Spinal cord (tissue), 9 donors: ENCODE measurements at regions not wholly inside any gene's neighbourhood (a gene's known extent, or its start where the extent isn't known, plus 50 kb on each side); places are given as distances from the start of the nearest gene placed in this dataset.

Experiments
- DNase-seq, 6 donors: peaks; one replicate each; pipeline versions ENCODE4 v3.0.0 to v3.0.0-alpha.2; 2013 to 2015; ENCODE audit warnings: low spot score in 6 of 6, low read depth in 4 of 6
- H3K27ac ChIP-seq: one replicate; pipeline ENCODE4 v1.5.1; 2013; ENCODE audit warnings: low read depth, low read length, control low read depth
- H3K27me3 ChIP-seq: one replicate; pipeline ENCODE4 v1.6.1; 2013; ENCODE audit warnings: low read length; ENCODE audit not compliant: control insufficient read depth, insufficient read depth
- H3K36me3 ChIP-seq: one replicate; pipeline ENCODE4 v1.6.1; 2013; ENCODE audit warnings: low read length; ENCODE audit not compliant: control insufficient read depth, insufficient read depth
- H3K4me1 ChIP-seq: one replicate; pipeline ENCODE4 v1.6.1; 2013; ENCODE audit warnings: low read length; ENCODE audit not compliant: control insufficient read depth, insufficient read depth
- H3K4me3 ChIP-seq: one replicate; pipeline ENCODE4 v1.5.1; 2013; ENCODE audit warnings: low read depth, low read length, control low read depth
- H3K9me3 ChIP-seq: one replicate; pipeline ENCODE4 v1.6.1; 2013; ENCODE audit warnings: low read length; ENCODE audit not compliant: control insufficient read depth, insufficient read depth
- WGBS: methylation state at CpG from one replicate; pipeline ENCODE4 v1.1.5; 2013; ENCODE audit warnings: missing lambda C conversion rate; ENCODE audit not compliant: insufficient coverage; 5-methylcytosine and 5-hydroxymethylcytosine counted together
- donor health status: healthy.

DNA sequence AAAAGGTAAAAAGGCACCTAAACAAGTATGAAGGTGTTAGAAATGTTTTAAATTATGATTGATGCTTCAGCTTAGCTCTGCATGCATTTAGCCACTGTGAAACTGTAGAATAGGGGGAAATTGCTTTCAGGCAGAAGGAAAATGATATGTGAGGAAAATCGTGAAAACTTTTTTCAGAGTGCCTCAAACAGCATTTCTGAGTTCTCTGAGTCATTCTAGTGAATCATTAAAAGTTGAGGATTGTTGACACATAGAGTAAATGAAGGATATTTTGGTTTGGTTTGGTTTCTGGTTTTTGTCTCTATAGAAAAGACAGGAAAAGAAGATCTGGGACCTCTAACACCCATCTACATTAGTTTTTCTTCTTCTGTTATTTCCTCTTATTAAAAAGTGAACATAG lies 332.5 kb upstream of the TRAM1L1 start:
- no peak overlapping the region for H3K4me3 ChIP-seq
- no peaks in the 10 kb centered on the region for H3K4me1 ChIP-seq
- H3K9me3 ChIP-seq = no peaks in the 10 kb centered on the region
- no peaks in the 10 kb centered on the region for H3K36me3 ChIP-seq
- no peak for DNase-seq
- WGBS = 100% methylated on average over 1 of the region's 1 CpG
- no peaks in the 10 kb centered on the region for H3K27me3 ChIP-seq
- no peak overlapping the region for H3K27ac ChIP-seq

DNA sequence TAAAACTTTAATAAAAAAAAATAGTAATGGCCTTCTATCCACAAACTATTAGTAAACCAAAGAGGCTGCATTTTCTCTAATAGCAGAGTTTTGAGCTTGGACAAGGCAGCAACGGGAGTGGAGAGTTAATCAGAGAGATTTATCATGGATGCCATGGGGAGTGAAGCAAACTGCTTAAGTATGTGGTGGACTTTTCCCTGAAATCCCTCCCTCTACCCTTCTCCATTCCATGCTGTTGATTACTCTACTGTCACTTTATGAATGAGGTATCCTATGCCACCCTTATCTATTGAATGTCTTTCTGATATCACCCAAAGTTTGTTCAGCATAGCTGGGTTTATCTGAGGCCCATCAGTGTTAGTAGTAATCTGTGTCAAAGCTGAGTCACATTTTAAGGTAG lies 335.6 kb upstream of the TRAM1L1 start:
- no peak for DNase-seq

DNA sequence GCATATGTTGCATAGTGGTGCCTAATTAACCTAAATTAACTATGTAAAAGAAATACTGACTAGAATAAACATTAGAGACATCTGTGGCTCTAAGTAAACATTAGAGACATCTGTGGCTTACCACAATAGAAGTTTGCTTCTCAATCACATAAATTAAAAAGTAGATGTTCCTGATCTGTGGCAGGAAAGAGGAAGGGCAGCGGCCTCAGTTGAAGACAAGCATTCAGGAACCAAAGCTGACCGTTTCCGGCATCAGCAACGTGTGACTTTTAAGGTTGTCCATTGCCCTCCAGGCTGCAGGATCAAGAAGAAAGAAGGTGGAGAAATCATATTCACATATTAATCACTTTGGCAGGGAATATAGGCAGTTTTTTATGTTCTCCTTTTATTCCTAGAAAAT lies 336.3 kb upstream of the TRAM1L1 start:
- Histone ChIP-seq H3K4me1 (no peaks in the 10 kb centered on the region), H3K27ac (no peak overlapping the region), H3K27me3 (no peaks in the 10 kb centered on the region), H3K9me3 (peaks cover 1% of the 10 kb centered on the region), H3K4me3 (no peak overlapping the region), H3K36me3 (no peaks in the 10 kb centered on the region)
- WGBS = 73% methylated on average over 3 of the region's 4 CpGs
- DNase-seq = no peak

More for the DNA sequence above, 335.6 kb upstream of the TRAM1L1 start:
- H3K27me3 ChIP-seq = no peaks in the 10 kb centered on the region
- no CpG with 5 or more reads among the region's 1 CpG for WGBS
- H3K9me3 ChIP-seq = peaks cover 1% of the 10 kb centered on the region
- H3K36me3 ChIP-seq = no peaks in the 10 kb centered on the region
- no peak overlapping the region for H3K4me3 ChIP-seq
- H3K27ac ChIP-seq = no peak overlapping the region
- no peaks in the 10 kb centered on the region for H3K4me1 ChIP-seq

DNA sequence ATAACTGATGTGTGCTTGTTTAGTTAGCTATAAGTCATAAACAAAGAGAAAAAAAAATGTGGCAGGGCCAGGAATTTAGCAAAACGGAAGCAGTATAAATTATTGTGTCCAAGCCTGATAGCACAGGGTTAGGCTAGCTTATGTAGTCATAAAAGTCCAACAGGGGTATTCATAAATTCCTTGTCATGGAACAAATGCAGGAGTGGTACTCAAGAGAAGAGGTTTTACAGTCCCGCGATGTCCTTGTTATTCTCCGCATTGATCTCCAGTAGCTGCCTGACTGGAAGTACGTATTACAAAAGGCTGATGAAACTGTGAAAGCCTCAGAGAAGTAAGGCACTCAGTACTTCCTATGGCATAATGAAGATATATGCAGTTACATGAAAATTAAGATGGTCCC lies 336.9 kb upstream of the TRAM1L1 start:
- no peak overlapping the region for H3K4me3 ChIP-seq
- H3K27ac ChIP-seq = no peak overlapping the region
- no peaks in the 10 kb centered on the region for H3K27me3 ChIP-seq
- no peaks in the 10 kb centered on the region for H3K4me1 ChIP-seq
- H3K9me3 ChIP-seq = peaks cover 1% of the 10 kb centered on the region
- H3K36me3 ChIP-seq = no peaks in the 10 kb centered on the region
- 91% methylated on average over 4 of the region's 5 CpGs for WGBS
- peak in 1 of 6 donors; percentile 17 for DNase-seq

DNA sequence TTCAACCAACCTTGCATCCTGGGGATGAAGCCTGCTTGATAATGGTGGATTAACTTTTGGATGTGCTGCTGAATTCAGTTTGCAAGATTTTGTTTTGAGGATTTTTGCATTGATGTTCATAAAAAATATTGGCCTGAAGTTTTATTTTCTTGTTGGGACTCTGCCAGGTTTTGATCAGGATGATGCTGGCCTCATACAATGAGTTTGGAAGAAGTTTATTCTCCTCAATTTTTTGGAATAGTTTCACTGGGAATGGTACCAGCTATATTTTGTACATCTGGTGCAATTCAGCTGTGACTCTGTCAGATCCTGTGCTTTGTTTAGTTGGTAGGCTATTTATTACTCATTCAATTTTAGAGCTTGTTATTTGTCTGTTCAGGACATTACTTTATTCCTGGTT lies 340.3 kb upstream of the TRAM1L1 start:
- peaks cover 1% of the 10 kb centered on the region for H3K9me3 ChIP-seq
- H3K27ac ChIP-seq = no peak overlapping the region
- no peak overlapping the region for H3K4me3 ChIP-seq
- no peaks in the 10 kb centered on the region for H3K36me3 ChIP-seq
- H3K27me3 ChIP-seq = no peaks in the 10 kb centered on the region
- peak in 1 of 6 donors; percentile 3 for DNase-seq
- no peaks in the 10 kb centered on the region for H3K4me1 ChIP-seq

DNA sequence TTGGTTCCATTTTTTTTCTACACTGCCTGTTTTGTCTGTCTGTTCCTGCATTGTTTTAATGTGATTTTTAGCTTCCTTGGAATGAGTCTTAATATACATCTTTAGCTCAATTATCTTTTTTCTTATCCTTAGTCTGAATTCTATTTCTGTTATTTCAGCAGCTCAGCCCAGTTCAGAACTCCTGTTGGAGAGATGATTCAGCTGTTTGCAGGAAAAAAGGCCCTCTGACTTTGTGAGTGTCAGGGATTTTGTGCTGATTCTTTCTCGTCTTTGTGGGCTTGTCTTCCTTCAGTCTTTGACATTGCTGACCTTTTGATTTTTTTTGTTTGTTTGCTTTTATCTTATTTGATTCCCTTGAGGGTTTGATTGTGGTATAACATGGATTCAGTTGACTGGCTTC lies 343.2 kb upstream of the TRAM1L1 start:
- H3K27me3 ChIP-seq = no peaks in the 10 kb centered on the region
- 70% methylated on average over 1 of the region's 1 CpG for WGBS
- no peaks in the 10 kb centered on the region for H3K9me3 ChIP-seq
- H3K4me1 ChIP-seq = no peaks in the 10 kb centered on the region
- H3K27ac ChIP-seq = no peak overlapping the region
- H3K36me3 ChIP-seq = no peaks in the 10 kb centered on the region
- no peak for DNase-seq
- H3K4me3 ChIP-seq = no peak overlapping the region

DNA sequence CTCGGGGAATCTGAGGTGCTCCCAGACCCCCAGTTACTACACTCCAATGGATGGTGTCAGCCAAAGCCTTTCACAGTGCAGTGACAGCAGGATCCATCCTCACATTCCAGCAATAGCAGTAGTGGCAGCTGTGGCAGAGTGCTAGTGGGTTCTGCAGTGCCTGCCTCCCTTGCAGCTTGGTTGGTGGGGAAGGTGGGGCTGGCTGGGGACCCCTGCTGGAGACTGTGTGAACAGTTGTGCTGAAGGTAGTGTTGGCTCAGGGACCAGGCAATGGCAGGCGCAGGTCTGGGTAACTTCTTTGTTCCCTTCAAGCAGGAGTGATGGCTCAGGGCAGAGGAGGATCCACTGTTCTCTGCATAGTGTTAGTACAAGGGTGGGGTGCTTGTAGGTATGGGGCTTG lies 343.7 kb upstream of the TRAM1L1 start:
- no peaks in the 10 kb centered on the region for H3K36me3 ChIP-seq
- no peaks in the 10 kb centered on the region for H3K9me3 ChIP-seq
- DNase-seq = no peak
- no peaks in the 10 kb centered on the region for H3K4me1 ChIP-seq
- WGBS = 92% methylated on average over 2 of the region's 2 CpGs
- no peak overlapping the region for H3K27ac ChIP-seq
- no peak overlapping the region for H3K4me3 ChIP-seq
- H3K27me3 ChIP-seq = no peaks in the 10 kb centered on the region

DNA sequence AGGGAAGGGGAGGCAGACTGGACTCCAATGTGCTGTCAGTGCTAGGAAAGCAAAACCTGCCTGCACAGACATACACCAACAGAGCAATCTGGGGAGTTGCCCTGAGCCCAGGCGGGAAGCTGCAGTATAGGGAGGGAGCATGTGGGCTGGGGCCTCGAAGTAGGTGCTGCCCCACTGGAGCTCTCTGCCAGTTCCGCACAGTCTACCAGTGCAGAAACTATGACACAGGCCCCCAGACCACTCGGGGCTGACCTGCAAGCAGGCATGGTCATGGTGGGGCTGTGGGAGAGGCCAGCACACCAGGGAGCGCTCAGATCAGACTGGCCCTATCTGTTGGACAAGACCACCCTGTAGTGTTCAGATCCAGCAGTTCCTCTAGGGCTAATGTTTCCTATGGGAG lies 344.1 kb upstream of the TRAM1L1 start:
- DNase-seq = no peak
- Histone ChIP-seq H3K27me3 (no peaks in the 10 kb centered on the region), H3K4me3 (no peak overlapping the region), H3K36me3 (no peaks in the 10 kb centered on the region), H3K27ac (no peak overlapping the region), H3K4me1 (no peaks in the 10 kb centered on the region), H3K9me3 (no peaks in the 10 kb centered on the region)
- WGBS = 86% methylated on average over 5 of the region's 5 CpGs

DNA sequence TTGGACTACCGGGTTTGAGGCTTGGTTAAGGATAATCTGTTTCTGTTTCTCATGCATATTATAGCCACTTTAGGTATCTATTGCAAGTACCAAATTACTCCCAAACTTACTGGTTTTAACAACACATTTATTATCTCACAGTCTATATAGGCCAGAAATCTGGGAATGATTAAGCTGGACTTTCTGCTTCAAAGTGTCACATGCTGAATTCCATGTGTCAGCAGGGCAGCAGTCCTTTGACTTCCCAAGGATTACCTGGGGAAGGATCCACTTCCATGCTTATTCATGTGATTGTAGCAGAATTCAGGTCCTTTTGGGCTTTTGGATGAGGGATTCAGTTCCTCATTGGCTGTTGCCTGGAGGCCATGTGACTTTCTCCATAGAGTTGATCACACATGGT lies 349.0 kb upstream of the TRAM1L1 start:
- no CpG with 5 or more reads among the region's 1 CpG for WGBS
- no peak overlapping the region for H3K27ac ChIP-seq
- no peaks in the 10 kb centered on the region for H3K36me3 ChIP-seq
- H3K9me3 ChIP-seq = no peaks in the 10 kb centered on the region
- no peaks in the 10 kb centered on the region for H3K27me3 ChIP-seq
- H3K4me1 ChIP-seq = no peaks in the 10 kb centered on the region
- no peak for DNase-seq
- no peak overlapping the region for H3K4me3 ChIP-seq

DNA sequence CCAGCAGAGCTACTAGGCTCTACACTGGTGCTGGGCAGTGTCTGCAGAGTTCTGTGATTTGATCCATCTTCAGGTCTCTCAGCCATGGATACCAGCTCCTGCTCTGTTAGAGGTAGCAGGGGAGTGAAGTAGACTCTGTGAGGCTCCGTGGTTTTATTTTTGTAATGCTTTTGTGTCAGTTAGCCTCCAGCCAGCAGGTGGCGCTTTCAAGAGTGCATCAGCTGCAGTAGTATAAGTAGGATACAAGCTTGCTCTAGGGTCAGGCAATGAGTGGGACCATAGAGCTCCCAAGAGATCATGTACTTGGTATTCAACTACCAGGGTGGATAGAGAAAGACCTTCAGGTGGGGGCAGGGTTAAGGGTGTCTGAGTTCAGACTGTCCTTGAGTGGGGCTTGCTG lies 362.5 kb upstream of the TRAM1L1 start:
- Histone ChIP-seq H3K27ac (no peak overlapping the region), H3K4me1 (no peaks in the 10 kb centered on the region), H3K27me3 (no peaks in the 10 kb centered on the region), H3K4me3 (no peak overlapping the region), H3K36me3 (no peaks in the 10 kb centered on the region), H3K9me3 (peaks cover 2% of the 10 kb centered on the region)
- WGBS = 88% methylated on average over 2 of the region's 2 CpGs
- DNase-seq = no peak
